MM.1S (cell line): ENCODE measurements at regions not wholly inside any gene's neighbourhood (a gene's known extent, or its start where the extent isn't known, plus 50 kb on each side); places are given as distances from the start of the nearest gene placed in this dataset.

Experiments used
- DNase-seq: peaks from one replicate; pipeline ENCODE4 v3.0.0-alpha.2; 2015
- H2AFZ ChIP-seq: fragments of 300-600 bp; sonication (generic); 2 replicates; pipeline ENCODE4 v1.6.0; 2016; ENCODE audit warnings: antibody characterized with exemption, low read length
- H3F3A ChIP-seq: fragments of 300-600 bp; sonication (generic); 2 replicates; pipeline ENCODE4 v1.6.1; 2016; ENCODE audit warnings: mild to moderate bottlenecking, antibody characterized with exemption, low read length, moderate library complexity, mixed read lengths; ENCODE audit not compliant: insufficient read depth
- H3K27ac ChIP-seq: fragments of 300-600 bp; sonication (generic); 2 replicates; pipeline ENCODE4 v1.5.1; 2016; ENCODE audit warnings: mild to moderate bottlenecking, low read length
- H3K27me3 ChIP-seq: fragments of 300-600 bp; sonication (generic); replicated peaks from 2 replicates; pipeline ENCODE4 v1.6.0; 2016; ENCODE audit warnings: low read length; ENCODE audit not compliant: insufficient read depth
- H3K36me3 ChIP-seq: fragments of 300-600 bp; sonication (generic); replicated peaks from 2 replicates; pipeline ENCODE4 v1.6.1; 2016; ENCODE audit warnings: mild to moderate bottlenecking, low read length, mixed read lengths; ENCODE audit not compliant: insufficient read depth
- H3K4me1 ChIP-seq: fragments of 300-600 bp; sonication (generic); 2 replicates; pipeline ENCODE4 v1.6.1; 2016; ENCODE audit warnings: low read length, mixed read lengths
- H3K4me2 ChIP-seq: fragments of 300-600 bp; sonication (generic); 2 replicates; pipeline ENCODE4 v1.6.0; 2016; ENCODE audit warnings: low read depth, low read length
- H3K4me3 ChIP-seq: fragments of 300-600 bp; sonication (generic); 2 replicates; pipeline ENCODE4 v1.5.1; 2016; ENCODE audit warnings: low read length, mixed read lengths
- H3K79me2 ChIP-seq: fragments of 300-600 bp; sonication (generic); 2 replicates; pipeline ENCODE4 v1.6.1; 2016; ENCODE audit warnings: mixed run types, low read length, mixed read lengths
- H3K9ac ChIP-seq: fragments of 300-600 bp; sonication (generic); 2 replicates; pipeline ENCODE4 v1.6.1; 2016; ENCODE audit warnings: low read length, mixed read lengths
- H3K9me2 ChIP-seq: fragments of 300-600 bp; sonication (generic); replicated peaks from 2 replicates; pipeline ENCODE4 v1.6.1; 2016; ENCODE audit warnings: mild to moderate bottlenecking, low read length, mixed read lengths; ENCODE audit not compliant: insufficient read depth
- H3K9me3 ChIP-seq: fragments of 300-600 bp; sonication (generic); replicated peaks from 2 replicates; pipeline ENCODE4 v1.6.1; 2016; ENCODE audit warnings: mild to moderate bottlenecking, low read length, mixed read lengths; ENCODE audit not compliant: insufficient read depth
- H4K20me1 ChIP-seq: fragments of 300-600 bp; sonication (generic); 2 replicates; pipeline ENCODE4 v1.6.1; 2016; ENCODE audit warnings: mild to moderate bottlenecking, low read length, moderate library complexity, mixed read lengths; ENCODE audit not compliant: insufficient read depth
- CTCF ChIP-seq: fragments of 300-600 bp; sonication (generic); IDR thresholded peaks from 2 replicates; pipeline ENCODE4 v1.5.1; 2016; ENCODE audit warnings: antibody characterized with exemption, low read length, mixed read lengths
- EZH2 ChIP-seq: fragments of 300-600 bp; sonication (generic); optimal IDR thresholded peaks from 2 replicates; pipeline ENCODE3; 2017; ENCODE audit warnings: low read depth, mild to moderate bottlenecking, antibody characterized with exemption, low read length, mixed read lengths
- EZH2phosphoT487 ChIP-seq: fragments of 300-600 bp; sonication (generic); IDR thresholded peaks from 2 replicates; pipeline ENCODE4 v1.6.1; 2018; ENCODE audit warnings: antibody characterized with exemption, low read length

GRCh38 chr5:68821056-68821455, 272.8 kb upstream of the SLC30A5 start:
- no peak overlapping the region for H3K4me3 ChIP-seq
- no peak for DNase-seq

GRCh38 chr5:68822796-68823195, 271.0 kb upstream of the SLC30A5 start:
- H3K4me1 ChIP-seq = no peaks in the 10 kb centered on the region
- no peak overlapping the region for H3K4me3 ChIP-seq
- H4K20me1 ChIP-seq = no peaks in the 10 kb centered on the region
- TF ChIP-seq EZH2phosphoT487 = no peak
- TF ChIP-seq EZH2 = no peak
- TF ChIP-seq CTCF = no peak
- H3K4me2 ChIP-seq = no peak overlapping the region
- H3K36me3 ChIP-seq = no peaks in the 10 kb centered on the region
- H3K9ac ChIP-seq = no peak overlapping the region
- no peak overlapping the region for H3K27ac ChIP-seq
- no peaks in the 10 kb centered on the region for H3K9me3 ChIP-seq
- H3K79me2 ChIP-seq = no peaks in the 10 kb centered on the region
- H3K9me2 ChIP-seq = no peaks in the 10 kb centered on the region
- H3F3A ChIP-seq = no peaks in the 10 kb centered on the region
- no peak for DNase-seq
- H2AFZ ChIP-seq = no peak overlapping the region
- no peaks in the 10 kb centered on the region for H3K27me3 ChIP-seq

More at GRCh38 chr5:68821056-68821455, 272.8 kb upstream of the SLC30A5 start:
- Histone ChIP-seq H3K9me2 (no peaks in the 10 kb centered on the region), H4K20me1 (no peaks in the 10 kb centered on the region), H3K36me3 (no peaks in the 10 kb centered on the region), H3K27ac (no peak overlapping the region), H2AFZ (no peak overlapping the region), H3K4me1 (no peaks in the 10 kb centered on the region), H3K9me3 (no peaks in the 10 kb centered on the region), H3F3A (no peaks in the 10 kb centered on the region), H3K9ac (no peak overlapping the region), H3K4me2 (no peak overlapping the region), H3K27me3 (no peaks in the 10 kb centered on the region), H3K79me2 (no peaks in the 10 kb centered on the region)
- TF ChIP-seq EZH2phosphoT487 = no peak
- no peak for TF ChIP-seq EZH2
- no peak for TF ChIP-seq CTCF

- DNase-seq = no peak
- H3K27ac ChIP-seq = no peak overlapping the region
- H3F3A ChIP-seq = no peaks in the 10 kb centered on the region
- no peaks in the 10 kb centered on the region for H3K36me3 ChIP-seq
- H3K9me3 ChIP-seq = no peaks in the 10 kb centered on the region
- H3K79me2 ChIP-seq = no peaks in the 10 kb centered on the region
- H3K9ac ChIP-seq = no peak overlapping the region
- no peak overlapping the region for H2AFZ ChIP-seq
- H3K9me2 ChIP-seq = no peaks in the 10 kb centered on the region
- TF ChIP-seq EZH2phosphoT487 = no peak
- no peaks in the 10 kb centered on the region for H3K27me3 ChIP-seq
- H4K20me1 ChIP-seq = no peaks in the 10 kb centered on the region
- no peaks in the 10 kb centered on the region for H3K4me1 ChIP-seq
- no peak overlapping the region for H3K4me2 ChIP-seq
- H3K4me3 ChIP-seq = no peak overlapping the region
Measured at GRCh38 chr5:68823301-68823700, 270.5 kb upstream of the SLC30A5 start.

- Histone ChIP-seq H3K36me3 (no peaks in the 10 kb centered on the region), H3K4me1 (no peaks in the 10 kb centered on the region), H3K9me2 (no peaks in the 10 kb centered on the region), H3K4me2 (no peak overlapping the region), H3K9ac (no peak overlapping the region), H3K27ac (no peak overlapping the region), H2AFZ (no peak overlapping the region), H3K79me2 (no peaks in the 10 kb centered on the region), H3F3A (no peaks in the 10 kb centered on the region), H4K20me1 (no peaks in the 10 kb centered on the region), H3K9me3 (no peaks in the 10 kb centered on the region), H3K4me3 (no peak overlapping the region), H3K27me3 (no peaks in the 10 kb centered on the region)
- DNase-seq = no peak
- no peak for TF ChIP-seq CTCF
- no peak for TF ChIP-seq EZH2
- no peak for TF ChIP-seq EZH2phosphoT487
Measured at GRCh38 chr5:68830377-68830898, 263.4 kb upstream of the SLC30A5 start.
